ENCODE measurements at regions not wholly inside any gene's neighbourhood (a gene's known extent, or its start where the extent isn't known, plus 50 kb on each side); places are given as distances from the start of the nearest gene placed in this dataset.
"Not testable (repeated sequence)": the region's sequence is repeated elsewhere in the genome, so short reads cannot be mapped to it uniquely, and the experiment has no call there.

- no peak overlapping the region for H3K27ac ChIP-seq
- CTCF ChIA-PET, result no interaction called here
- TF ChIP-seq HOXA7 (CRISPR knock-in tag; IDR thresholded peaks at IDR 0.05) (no peak), PHF8 (IDR thresholded peaks at IDR 0.05; ENCODE audit: borderline replicate concordance, low read depth) (no peak), ESRRA (IDR thresholded peaks at IDR 0.05; ENCODE audit: borderline replicate concordance, low read length) (no peak), SREBF2 (IDR thresholded peaks at IDR 0.05) (no peak), GATA3 (IDR thresholded peaks at IDR 0.05; ENCODE audit: borderline replicate concordance) (no peak), CHD2 (IDR thresholded peaks at IDR 0.05; ENCODE audit: low read length, partially characterized antibody) (no peak), HDAC2 (IDR thresholded peaks at IDR 0.05) (no peak), E2F6 (IDR thresholded peaks at IDR 0.05; ENCODE audit: borderline replicate concordance, low read depth) (no peak), CBX8 (IDR thresholded peaks at IDR 0.05) (no peak), BCL3 (IDR thresholded peaks at IDR 0.05) (no peak), TP53 (CRISPR knock-in tag; IDR thresholded peaks at IDR 0.05) (no peak), ZNF302 (CRISPR knock-in tag; IDR thresholded peaks at IDR 0.05) (no peak)
These were observed 334.9 kb downstream of the RFPL4B start for GRCh38 chr6:112682071-112682470.

GRCh38 chr6:112683106-112683505, 336.0 kb downstream of the RFPL4B start:
- ATAC-seq, result no peak
- TF ChIP-seq GATA3 (IDR thresholded peaks at IDR 0.05; ENCODE audit: borderline replicate concordance) (no peak), CBX2 (IDR thresholded peaks at IDR 0.05; ENCODE audit: borderline replicate concordance, low read depth) (no peak), CEBPB (IDR thresholded peaks at IDR 0.05) (0 out of 4 replicates have a peak, but pooled peaks of 1 of the 2 experiments have one; percentile 35), HMGXB4 (CRISPR knock-in tag; IDR thresholded peaks at IDR 0.05; ENCODE audit: borderline replicate concordance) (no peak), RFX5 (IDR thresholded peaks at IDR 0.05) (no peak), JUNB (IDR thresholded peaks at IDR 0.05) (peak; percentile 19; the same call in 1 of the 2 replicates), POLR2A (IDR thresholded peaks at IDR 0.05; ENCODE audit: low read length) (no peak), ELK1 (IDR thresholded peaks at IDR 0.05; ENCODE audit: low read depth, low read length) (no peak), FOSB (CRISPR knock-in tag; IDR thresholded peaks at IDR 0.05) (no peak)
- H3K4me2 ChIP-seq, result peak overlapping the region; percentile 46; the same call in 1 of the 3 replicates
- no peak for FAIRE-seq
- WGBS (ENCODE audit: missing lambda C conversion rate), result 47% methylated on average over 2 of the region's 2 CpGs
- DNase-seq (ENCODE audit: low read depth in 1 of 2, low spot score in 1 of 2), result no peak
- CTCF ChIA-PET, result no interaction called here
- H3K4me3 ChIP-seq, result no peak overlapping the region
- H3K9me3 ChIP-seq, result no peaks in the 10 kb centered on the region
- POLR2A ChIA-PET, result no interaction called here
- H3K27ac ChIP-seq, result no peak overlapping the region
- peaks cover 36% of the 10 kb centered on the region for H3K4me1 ChIP-seq

More at GRCh38 chr6:112682071-112682470, 334.9 kb downstream of the RFPL4B start:
- H3K9me3 ChIP-seq, result no peaks in the 10 kb centered on the region
- no peak for ATAC-seq
- no peak for FAIRE-seq
- WGBS (ENCODE audit: missing lambda C conversion rate), result 80% methylated on average over 5 of the region's 5 CpGs
- H3K4me2 ChIP-seq, result no peak overlapping the region
- no peak for DNase-seq (ENCODE audit: low read depth in 1 of 2, low spot score in 1 of 2)
- H3K4me1 ChIP-seq, result peaks cover 36% of the 10 kb centered on the region
- POLR2A ChIA-PET, result no interaction called here
- no peak overlapping the region for H3K4me3 ChIP-seq

GRCh38 chr6:112683926-112684325, 336.8 kb downstream of the RFPL4B start:
- ATAC-seq (no peak), DNase-seq (ENCODE audit: low read depth in 1 of 2, low spot score in 1 of 2) (peak in 1 of 2 experiments; percentile 3), FAIRE-seq (no peak)
- Histone ChIP-seq H3K4me2 (peak overlapping the region; percentile 46), H3K4me3 (no peak overlapping the region), H3K4me1 (peaks cover 36% of the 10 kb centered on the region), H3K27ac (peak overlapping the region in 1 of 2 experiments; percentile 41; a peak in 2 of 6 replicates), H3K9me3 (no peaks in the 10 kb centered on the region)
- POLR2A ChIA-PET, result interaction anchor here (0.8 kb wide), 1 partner anchor 28 kb away, joined by 4 read pairs; no protein-coding TSS in a partner anchor
- CTCF ChIA-PET, result no interaction called here
- 10% methylated on average over 3 of the region's 3 CpGs for WGBS (ENCODE audit: missing lambda C conversion rate)
- TF ChIP-seq NR3C1 (IDR thresholded peaks at IDR 0.05) (no peak), RAD21 (conservative IDR thresholded peaks at IDR 0.05 in 1 of 2, IDR thresholded peaks at IDR 0.05 in 1 of 2) (no peak), EHF (CRISPR knock-in tag; IDR thresholded peaks at IDR 0.05) (no peak), CBX8 (IDR thresholded peaks at IDR 0.05) (no peak), MYC (IDR thresholded peaks at IDR 0.05; ENCODE audit: borderline replicate concordance, low read length) (no peak), HOXB13 (CRISPR knock-in tag; IDR thresholded peaks at IDR 0.05; ENCODE audit: low read depth) (no peak), POLR2A (IDR thresholded peaks at IDR 0.05; ENCODE audit: low read length) (no peak), CHD2 (IDR thresholded peaks at IDR 0.05; ENCODE audit: low read length, partially characterized antibody) (no peak), ZFP36 (IDR thresholded peaks at IDR 0.05; ENCODE audit: borderline replicate concordance, partially characterized antibody) (no peak)

- POLR2A ChIA-PET; H3K27ac ChIP-seq; ATAC-seq; H3K4me2 ChIP-seq; H3K9me3 ChIP-seq; DNase-seq (ENCODE audit: low read depth in 1 of 2, low spot score in 1 of 2); CTCF ChIA-PET; H3K4me3 ChIP-seq; FAIRE-seq: not testable (repeated sequence)
- 83% methylated on average over 15 of the region's 15 CpGs for WGBS (ENCODE audit: missing lambda C conversion rate)
- peaks cover 33% of the 10 kb centered on the region for H3K4me1 ChIP-seq
These were observed 338.5 kb downstream of the RFPL4B start for GRCh38 chr6:112685521-112686220.

All from A549 (cell line).